GM23338 (cell line): ENCODE measurements at regions not wholly inside any gene's neighbourhood (a gene's known extent, or its start where the extent isn't known, plus 50 kb on each side); places are given as distances from the start of the nearest gene placed in this dataset.

Source experiments
- ATAC-seq: fragments of 200-7000 bp; cut with Tn5 transposase; 3 replicates; pipeline ENCODE4 v1.9.1; 2020
- DNase-seq: peaks from one replicate; pipeline ENCODE4 v3.0.0-alpha.2; 2015; ENCODE audit warnings: low spot score
- H2AFZ ChIP-seq: fragments of 200-600 bp; sonication (generic); 2 replicates; pipeline ENCODE4 v1.8.0; 2016; ENCODE audit warnings: antibody characterized with exemption, mild to moderate bottlenecking, moderate library complexity
- H3F3A ChIP-seq: fragments of 200-600 bp; sonication (generic); replicated peaks from 2 replicates; pipeline ENCODE4 v1.8.0; 2017; ENCODE audit warnings: antibody characterized with exemption, mixed run types, low read depth
- H3K27ac ChIP-seq: fragments of 200-600 bp; sonication (generic); 2 replicates; pipeline ENCODE4 v1.6.1; 2016; ENCODE audit warnings: low read depth
- H3K27me3 ChIP-seq: fragments of 200-600 bp; sonication (generic); 2 replicates; pipeline ENCODE4 v1.8.0; 2016; ENCODE audit warnings: mild to moderate bottlenecking, mixed run types, moderate library complexity; ENCODE audit not compliant: insufficient read depth
- H3K36me3 ChIP-seq: fragments of 200-600 bp; sonication (generic); 2 replicates; pipeline ENCODE4 v1.8.0; 2016; ENCODE audit warnings: mild to moderate bottlenecking; ENCODE audit not compliant: insufficient read depth
- H3K4me1 ChIP-seq: fragments of 200-600 bp; sonication (generic); 2 replicates; pipeline ENCODE4 v1.8.0; 2016; ENCODE audit warnings: mild to moderate bottlenecking, moderate library complexity; ENCODE audit not compliant: insufficient read depth
- H3K4me2 ChIP-seq: fragments of 200-600 bp; sonication (generic); 2 replicates; pipeline ENCODE4 v1.7.1; 2017; ENCODE audit warnings: mixed run types
- H3K4me3 ChIP-seq: fragments of 200-600 bp; sonication (generic); 2 replicates; pipeline ENCODE4 v1.6.1; 2016; ENCODE audit warnings: mixed run types
- H3K79me2 ChIP-seq: fragments of 200-600 bp; sonication (generic); replicated peaks from 2 replicates; pipeline ENCODE4 v1.8.0; 2017; ENCODE audit warnings: mild to moderate bottlenecking; ENCODE audit not compliant: insufficient read depth
- H3K9me2 ChIP-seq: fragments of 200-600 bp; sonication (generic); 2 replicates; pipeline ENCODE4 v1.8.0; 2017; ENCODE audit not compliant: insufficient read depth
- H4K20me1 ChIP-seq: fragments of 200-600 bp; sonication (generic); replicated peaks from 2 replicates; pipeline ENCODE4 v1.8.0; 2017; ENCODE audit warnings: mild to moderate bottlenecking; ENCODE audit not compliant: insufficient read depth
- H3K27ac Mint-ChIP-seq: 2 replicates; pipeline ENCODE4 v1.8.0; 2020; ENCODE audit warnings: inconsistent platforms, mild to moderate bottlenecking, moderate library complexity, mixed read lengths
- H3K27me3 Mint-ChIP-seq: 3 replicates; pipeline ENCODE4 v1.8.0; 2022; ENCODE audit warnings: low read depth, mild to moderate bottlenecking, moderate library complexity, mixed read lengths, inconsistent platforms; ENCODE audit not compliant: insufficient read depth, poor library complexity
- H3K36me3 Mint-ChIP-seq: 3 replicates; pipeline ENCODE4 v1.8.0; 2021; ENCODE audit warnings: low read depth, mild to moderate bottlenecking, inconsistent platforms, moderate library complexity, mixed read lengths
- H3K4me1 Mint-ChIP-seq: 3 replicates; pipeline ENCODE4 v1.8.0; 2020; ENCODE audit warnings: mild to moderate bottlenecking, inconsistent platforms, mixed read lengths
- H3K4me3 Mint-ChIP-seq: 3 replicates; pipeline ENCODE4 v1.8.0; 2021; ENCODE audit warnings: moderate library complexity, mild to moderate bottlenecking, inconsistent platforms, mixed read lengths
- H3K9me3 Mint-ChIP-seq: 3 replicates; pipeline ENCODE4 v1.8.0; 2020; ENCODE audit warnings: moderate library complexity, mild to moderate bottlenecking, inconsistent platforms, mixed read lengths
- CREB1 ChIP-seq: fragments of 250-450 bp; sonication (Bioruptor Pico); IDR thresholded peaks from 2 replicates; pipeline ENCODE4 v1.5.0; 2020; ENCODE audit warnings: low read depth, mild to moderate bottlenecking, moderate library complexity
- CTCF ChIP-seq, 2 experiments: fragments of 200-600 bp in 1 of 2; sonication (generic) in 1 of 2; conservative IDR thresholded peaks; 2 replicates each; pipeline versions ENCODE4 v1.5.1 to v1.6.1; 2016 to 2017; ENCODE audit warnings: antibody characterized with exemption in 2 of 2, low read depth in 2 of 2, mild to moderate bottlenecking in 2 of 2, moderate library complexity in 1 of 2
- EZH2 ChIP-seq: fragments of 200-600 bp; sonication (generic); IDR thresholded peaks from one replicate; pipeline ENCODE4 v1.8.0; 2017; ENCODE audit warnings: antibody characterized with exemption, mild to moderate bottlenecking, low read depth; ENCODE audit not compliant: unreplicated experiment
- EZH2phosphoT487 ChIP-seq: fragments of 200-600 bp; sonication (generic); IDR thresholded peaks from one replicate; pipeline ENCODE4 v1.8.1; 2018; ENCODE audit warnings: antibody characterized with exemption; ENCODE audit not compliant: unreplicated experiment
- JUNB ChIP-seq: IDR thresholded peaks from one replicate; pipeline ENCODE4 v1.6.1; 2016; ENCODE audit warnings: antibody characterized with exemption; ENCODE audit not compliant: unreplicated experiment
- NANOG ChIP-seq: IDR thresholded peaks from 2 replicates; pipeline ENCODE4 v1.6.1; 2016; ENCODE audit warnings: antibody characterized with exemption, borderline replicate concordance
- POLR2AphosphoS5 ChIP-seq: IDR thresholded peaks from 2 replicates; pipeline ENCODE4 v1.6.1; 2016; ENCODE audit warnings: antibody characterized with exemption, low read depth
- STAT1 ChIP-seq: IDR thresholded peaks from one replicate; pipeline ENCODE4 v1.6.1; 2016; ENCODE audit warnings: antibody characterized with exemption; ENCODE audit not compliant: unreplicated experiment
- ZNF114 ChIP-seq: fragments of 250-450 bp; sonication (Bioruptor Pico); IDR thresholded peaks from 2 replicates; pipeline ENCODE4 v1.5.0; 2020; ENCODE audit warnings: mild to moderate bottlenecking, moderate library complexity
- ZNF331 ChIP-seq: fragments of 250-450 bp; sonication (Bioruptor Pico); IDR thresholded peaks from 2 replicates; pipeline ENCODE4 v1.5.0; 2020; ENCODE audit warnings: low read depth, mild to moderate bottlenecking, moderate library complexity
- ZNF462 ChIP-seq: fragments of 250-450 bp; sonication (Bioruptor Pico); IDR thresholded peaks from 2 replicates; pipeline ENCODE4 v1.5.0; 2020; ENCODE audit warnings: mild to moderate bottlenecking, moderate library complexity
- TF ChIP-seq, protein P1 (sequence below): IDR thresholded peaks from 2 replicates; pipeline ENCODE4 v1.6.1; 2016; ENCODE audit warnings: antibody characterized with exemption
- TF ChIP-seq, protein P2 (sequence below): IDR thresholded peaks from one replicate; pipeline ENCODE4 v1.6.1; 2018; ENCODE audit warnings: antibody characterized with exemption; ENCODE audit not compliant: unreplicated experiment

- Histone ChIP-seq H3K4me3 (no peak overlapping the region), H3K27me3 (no peaks in the 10 kb centered on the region), H3K9me2 (no peaks in the 10 kb centered on the region), H3K27ac (no peak overlapping the region), H3F3A (no peaks in the 10 kb centered on the region), H2AFZ (no peak overlapping the region), H3K36me3 (no peaks in the 10 kb centered on the region), H3K4me1 (peaks cover 5% of the 10 kb centered on the region; the same call in 1 of the 2 replicates), H3K79me2 (no peaks in the 10 kb centered on the region), H4K20me1 (no peaks in the 10 kb centered on the region), H3K4me2 (no peak overlapping the region)
- DNase-seq, result no peak
- ATAC-seq, result no peak
- no peak for TF ChIP-seq ZNF114 (CRISPR knock-in tag)
- TF ChIP-seq JUNB, result no peak
- no peak for TF ChIP-seq ZNF331 (CRISPR knock-in tag)
- no peak for TF ChIP-seq CREB1
- TF ChIP-seq STAT1, result no peak
- no peak for TF ChIP-seq POLR2AphosphoS5
- TF ChIP-seq, protein P1, sequence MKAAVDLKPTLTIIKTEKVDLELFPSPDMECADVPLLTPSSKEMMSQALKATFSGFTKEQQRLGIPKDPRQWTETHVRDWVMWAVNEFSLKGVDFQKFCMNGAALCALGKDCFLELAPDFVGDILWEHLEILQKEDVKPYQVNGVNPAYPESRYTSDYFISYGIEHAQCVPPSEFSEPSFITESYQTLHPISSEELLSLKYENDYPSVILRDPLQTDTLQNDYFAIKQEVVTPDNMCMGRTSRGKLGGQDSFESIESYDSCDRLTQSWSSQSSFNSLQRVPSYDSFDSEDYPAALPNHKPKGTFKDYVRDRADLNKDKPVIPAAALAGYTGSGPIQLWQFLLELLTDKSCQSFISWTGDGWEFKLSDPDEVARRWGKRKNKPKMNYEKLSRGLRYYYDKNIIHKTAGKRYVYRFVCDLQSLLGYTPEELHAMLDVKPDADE, result no peak
- TF ChIP-seq EZH2phosphoT487, result no peak
- TF ChIP-seq, protein P2, sequence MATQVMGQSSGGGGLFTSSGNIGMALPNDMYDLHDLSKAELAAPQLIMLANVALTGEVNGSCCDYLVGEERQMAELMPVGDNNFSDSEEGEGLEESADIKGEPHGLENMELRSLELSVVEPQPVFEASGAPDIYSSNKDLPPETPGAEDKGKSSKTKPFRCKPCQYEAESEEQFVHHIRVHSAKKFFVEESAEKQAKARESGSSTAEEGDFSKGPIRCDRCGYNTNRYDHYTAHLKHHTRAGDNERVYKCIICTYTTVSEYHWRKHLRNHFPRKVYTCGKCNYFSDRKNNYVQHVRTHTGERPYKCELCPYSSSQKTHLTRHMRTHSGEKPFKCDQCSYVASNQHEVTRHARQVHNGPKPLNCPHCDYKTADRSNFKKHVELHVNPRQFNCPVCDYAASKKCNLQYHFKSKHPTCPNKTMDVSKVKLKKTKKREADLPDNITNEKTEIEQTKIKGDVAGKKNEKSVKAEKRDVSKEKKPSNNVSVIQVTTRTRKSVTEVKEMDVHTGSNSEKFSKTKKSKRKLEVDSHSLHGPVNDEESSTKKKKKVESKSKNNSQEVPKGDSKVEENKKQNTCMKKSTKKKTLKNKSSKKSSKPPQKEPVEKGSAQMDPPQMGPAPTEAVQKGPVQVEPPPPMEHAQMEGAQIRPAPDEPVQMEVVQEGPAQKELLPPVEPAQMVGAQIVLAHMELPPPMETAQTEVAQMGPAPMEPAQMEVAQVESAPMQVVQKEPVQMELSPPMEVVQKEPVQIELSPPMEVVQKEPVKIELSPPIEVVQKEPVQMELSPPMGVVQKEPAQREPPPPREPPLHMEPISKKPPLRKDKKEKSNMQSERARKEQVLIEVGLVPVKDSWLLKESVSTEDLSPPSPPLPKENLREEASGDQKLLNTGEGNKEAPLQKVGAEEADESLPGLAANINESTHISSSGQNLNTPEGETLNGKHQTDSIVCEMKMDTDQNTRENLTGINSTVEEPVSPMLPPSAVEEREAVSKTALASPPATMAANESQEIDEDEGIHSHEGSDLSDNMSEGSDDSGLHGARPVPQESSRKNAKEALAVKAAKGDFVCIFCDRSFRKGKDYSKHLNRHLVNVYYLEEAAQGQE, result no peak
- no peak for TF ChIP-seq NANOG
- TF ChIP-seq CTCF (conservative IDR thresholded peaks at IDR 0.05; ENCODE audit: low read depth in 2 of 2), result no peak
- TF ChIP-seq EZH2, result no peak
- no peak for TF ChIP-seq ZNF462
- Mint-ChIP-seq H3K27ac (no peak overlapping the region), H3K27me3 (peaks cover 2% of the 10 kb centered on the region), H3K36me3 (no peaks in the 10 kb centered on the region; the same call in 1 of the 3 replicates), H3K4me1 (peaks cover 14% of the 10 kb centered on the region; the same call in 2 of the 3 replicates), H3K4me3 (no peak overlapping the region), H3K9me3 (no peaks in the 10 kb centered on the region; the same call in 2 of the 3 replicates)
Observed at GRCh38 chr6:159464816-159465215, 228.2 kb downstream of the SOD2 start.
